ENCODE measurements at regions not wholly inside any gene's neighbourhood (a gene's known extent, or its start where the extent isn't known, plus 50 kb on each side); places are given as distances from the start of the nearest gene placed in this dataset.

DNA sequence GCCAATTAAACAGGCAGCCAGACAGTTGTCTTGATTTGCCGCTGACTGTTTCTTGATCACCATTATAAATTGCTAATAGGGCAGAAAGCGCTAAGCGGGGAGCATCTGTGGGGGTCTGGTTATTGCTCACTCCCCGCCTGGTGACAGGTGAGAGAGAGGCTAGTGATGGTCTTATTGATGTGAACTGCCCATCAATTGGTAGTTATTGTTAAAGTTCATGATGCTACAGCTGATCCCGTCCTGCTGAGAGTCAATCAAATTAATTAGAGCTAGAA lies 148.5 kb downstream of the LNPK start:
- Histone ChIP-seq H3K4me2 (ENCODE audit: low read length) (no peak overlapping the region), H2AFZ (ENCODE audit: low read depth, low read length, poor library complexity, severe bottlenecking) (no peak overlapping the region), H3K36me3 (ENCODE audit: control insufficient read depth in 1 of 2, insufficient read depth in 2 of 2, low read length in 2 of 2) (no peaks in the 10 kb centered on the region), H3K27ac (ENCODE audit: low read depth, low read length) (no peak overlapping the region), H3K9ac (ENCODE audit: low read length) (no peak overlapping the region), H3K9me3 (ENCODE audit: control insufficient read depth in 1 of 2, insufficient read depth in 1 of 2, low read depth in 1 of 2, low read length in 2 of 2) (no peaks in the 10 kb centered on the region), H3K27me3 (ENCODE audit: insufficient read depth, low read length) (no peaks in the 10 kb centered on the region), H3K4me1 (ENCODE audit: control insufficient read depth in 1 of 2, insufficient read depth in 2 of 2, low read length in 2 of 2) (peaks cover 5 to 13% of the 10 kb centered on the region in 2 experiments; a peak in 3 of 4 replicates), H3K9me2 (ENCODE audit: insufficient read depth) (no peaks in the 10 kb centered on the region), H3K79me2 (ENCODE audit: insufficient read depth, low read length) (no peaks in the 10 kb centered on the region), H4K20me1 (ENCODE audit: insufficient read depth) (no peaks in the 10 kb centered on the region), H3K4me3 (replicated peaks in 1 of 2; ENCODE audit: low read depth in 1 of 2, low read length in 2 of 2) (no peak overlapping the region)
- DNase-seq (ENCODE audit: low read depth, low spot score) (no peak), ATAC-seq (no peak)
- TF ChIP-seq EGR1 (IDR thresholded peaks at IDR 0.05; ENCODE audit: low read depth) (no peak), SRF (IDR thresholded peaks at IDR 0.05; ENCODE audit: low read depth) (no peak), CEBPB (IDR thresholded peaks at IDR 0.05; ENCODE audit: low read depth) (no peak), FOSL1 (IDR thresholded peaks at IDR 0.05; ENCODE audit: low read depth) (no peak), CBX3 (IDR thresholded peaks at IDR 0.05; ENCODE audit: low read depth) (no peak), ELF1 (IDR thresholded peaks at IDR 0.05; ENCODE audit: borderline replicate concordance, low read depth) (no peak), ZFX (IDR thresholded peaks at IDR 0.05) (no peak), POLR2A (IDR thresholded peaks at IDR 0.05; ENCODE audit: borderline replicate concordance, extremely low read depth, insufficient read depth, insufficient read length) (no peak), YY1 (IDR thresholded peaks at IDR 0.05; ENCODE audit: extremely low read depth, insufficient replicate concordance, low read depth, low read length) (no peak), POLR2AphosphoS5 (IDR thresholded peaks at IDR 0.05; ENCODE audit: low read depth, low read length) (no peak), EZH2phosphoT487 (IDR thresholded peaks at IDR 0.05; ENCODE audit: borderline replicate concordance) (no peak)
- TF ChIP-seq, protein P1, sequence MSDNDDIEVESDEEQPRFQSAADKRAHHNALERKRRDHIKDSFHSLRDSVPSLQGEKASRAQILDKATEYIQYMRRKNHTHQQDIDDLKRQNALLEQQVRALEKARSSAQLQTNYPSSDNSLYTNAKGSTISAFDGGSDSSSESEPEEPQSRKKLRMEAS (IDR thresholded peaks at IDR 0.05), result no peak
- TF ChIP-seq, protein P2, sequence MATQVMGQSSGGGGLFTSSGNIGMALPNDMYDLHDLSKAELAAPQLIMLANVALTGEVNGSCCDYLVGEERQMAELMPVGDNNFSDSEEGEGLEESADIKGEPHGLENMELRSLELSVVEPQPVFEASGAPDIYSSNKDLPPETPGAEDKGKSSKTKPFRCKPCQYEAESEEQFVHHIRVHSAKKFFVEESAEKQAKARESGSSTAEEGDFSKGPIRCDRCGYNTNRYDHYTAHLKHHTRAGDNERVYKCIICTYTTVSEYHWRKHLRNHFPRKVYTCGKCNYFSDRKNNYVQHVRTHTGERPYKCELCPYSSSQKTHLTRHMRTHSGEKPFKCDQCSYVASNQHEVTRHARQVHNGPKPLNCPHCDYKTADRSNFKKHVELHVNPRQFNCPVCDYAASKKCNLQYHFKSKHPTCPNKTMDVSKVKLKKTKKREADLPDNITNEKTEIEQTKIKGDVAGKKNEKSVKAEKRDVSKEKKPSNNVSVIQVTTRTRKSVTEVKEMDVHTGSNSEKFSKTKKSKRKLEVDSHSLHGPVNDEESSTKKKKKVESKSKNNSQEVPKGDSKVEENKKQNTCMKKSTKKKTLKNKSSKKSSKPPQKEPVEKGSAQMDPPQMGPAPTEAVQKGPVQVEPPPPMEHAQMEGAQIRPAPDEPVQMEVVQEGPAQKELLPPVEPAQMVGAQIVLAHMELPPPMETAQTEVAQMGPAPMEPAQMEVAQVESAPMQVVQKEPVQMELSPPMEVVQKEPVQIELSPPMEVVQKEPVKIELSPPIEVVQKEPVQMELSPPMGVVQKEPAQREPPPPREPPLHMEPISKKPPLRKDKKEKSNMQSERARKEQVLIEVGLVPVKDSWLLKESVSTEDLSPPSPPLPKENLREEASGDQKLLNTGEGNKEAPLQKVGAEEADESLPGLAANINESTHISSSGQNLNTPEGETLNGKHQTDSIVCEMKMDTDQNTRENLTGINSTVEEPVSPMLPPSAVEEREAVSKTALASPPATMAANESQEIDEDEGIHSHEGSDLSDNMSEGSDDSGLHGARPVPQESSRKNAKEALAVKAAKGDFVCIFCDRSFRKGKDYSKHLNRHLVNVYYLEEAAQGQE (IDR thresholded peaks at IDR 0.05; ENCODE audit: low read depth), result no peak
- TF ChIP-seq, protein P3, sequence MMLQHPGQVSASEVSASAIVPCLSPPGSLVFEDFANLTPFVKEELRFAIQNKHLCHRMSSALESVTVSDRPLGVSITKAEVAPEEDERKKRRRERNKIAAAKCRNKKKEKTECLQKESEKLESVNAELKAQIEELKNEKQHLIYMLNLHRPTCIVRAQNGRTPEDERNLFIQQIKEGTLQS (IDR thresholded peaks at IDR 0.05), result no peak
- RAD21 ChIA-PET (ENCODE audit: low non-redundant PET in 1 of 2, low total read pairs in 2 of 2, uncharacterized antibody in 2 of 2, unreplicated experiment in 2 of 2), result no interaction called here
- no TSS peak for BruUV-seq (replicated peaks)
- CTCF ChIA-PET, result no interaction called here
- POLR2A ChIA-PET, result no interaction called here
- intact Hi-C loops (cut with micrococcal nuclease), result no loop called here
